AG08395 (cell line): ENCODE measurements at regions not wholly inside any gene's neighbourhood (a gene's known extent, or its start where the extent isn't known, plus 50 kb on each side); places are given as distances from the start of the nearest gene placed in this dataset.
"Not testable (repeated sequence)": the region's sequence is repeated elsewhere in the genome, so short reads cannot be mapped to it uniquely, and the experiment has no call there.

ENCODE experiments used
- DNase-seq: peaks from one replicate; pipeline ENCODE4 v3.0.0; 2012; ENCODE audit warnings: mixed read lengths, low spot score

- DNase-seq = no peak
Measured at GRCh38 chr5:168093200-168093910, 198.1 kb upstream of the WWC1 start.

GRCh38 chr5:168096525-168096924 lies 194.9 kb upstream of the WWC1 start:
- no peak for DNase-seq

GRCh38 chr5:168097876-168098653 lies 193.4 kb upstream of the WWC1 start:
- no peak for DNase-seq

- no peak for DNase-seq
Measured at GRCh38 chr5:168101352-168101751, 190.1 kb upstream of the WWC1 start.

GRCh38 chr5:168103018-168103417 lies 188.4 kb upstream of the WWC1 start:
- DNase-seq = not testable (repeated sequence)

- no peak for DNase-seq
Measured at GRCh38 chr5:168104350-168104749, 187.1 kb upstream of the WWC1 start.

- no peak for DNase-seq
Measured at GRCh38 chr5:168104811-168105481, 186.5 kb upstream of the WWC1 start.

- peak; percentile 33 for DNase-seq
Measured at GRCh38 chr5:168106008-168106761, 185.3 kb upstream of the WWC1 start.

GRCh38 chr5:168109441-168109840 lies 182.0 kb upstream of the WWC1 start:
- peak; percentile 58 for DNase-seq

- DNase-seq = no peak
Measured at GRCh38 chr5:168110384-168110783, 181.1 kb upstream of the WWC1 start.

GRCh38 chr5:168110870-168111832 lies 180.3 kb upstream of the WWC1 start:
- no peak for DNase-seq

GRCh38 chr5:168114444-168115017 lies 176.9 kb upstream of the WWC1 start:
- peak; percentile 66 for DNase-seq

- DNase-seq = no peak
Measured at GRCh38 chr5:168117469-168117868, 174.0 kb upstream of the WWC1 start.

GRCh38 chr5:168118042-168118668 lies 173.3 kb upstream of the WWC1 start:
- no peak for DNase-seq

- no peak for DNase-seq
Measured at GRCh38 chr5:168120401-168121137, 170.9 kb upstream of the WWC1 start.

- DNase-seq = no peak
Measured at GRCh38 chr5:168121138-168121494, 170.3 kb upstream of the WWC1 start.

- DNase-seq = no peak
Measured at GRCh38 chr5:168123631-168124528, 167.6 kb upstream of the WWC1 start.

GRCh38 chr5:168125445-168126199 lies 165.8 kb upstream of the WWC1 start:
- DNase-seq = no peak
